Memory B cell (primary cell): ENCODE measurements at regions not wholly inside any gene's neighbourhood (a gene's known extent, or its start where the extent isn't known, plus 50 kb on each side); places are given as distances from the start of the nearest gene placed in this dataset.
"Not testable (repeated sequence)": the region's sequence is repeated elsewhere in the genome, so short reads cannot be mapped to it uniquely, and the experiment has no call there.

Source experiments
- ATAC-seq: fragments of 150-1000 bp; cut with Tn5 transposase; 2 replicates; pipeline ENCODE4 v1.10.0; 2021; ENCODE audit warnings: low read depth, mild to moderate bottlenecking, moderate library complexity
- DNase-seq, 2 donors: peaks; one replicate each; pipeline ENCODE4 v3.0.0; 2022; ENCODE audit warnings: low spot score in 2 of 2
- H3K27ac Mint-ChIP-seq: one replicate; pipeline ENCODE4 v1.8.0; 2022; ENCODE audit warnings: mild to moderate bottlenecking, moderate library complexity, mixed read lengths
- H3K27me3 Mint-ChIP-seq: one replicate; pipeline ENCODE4 v1.8.0; 2022; ENCODE audit warnings: mixed read lengths
- H3K36me3 Mint-ChIP-seq: one replicate; pipeline ENCODE4 v1.8.0; 2022; ENCODE audit warnings: mild to moderate bottlenecking, mixed read lengths
- H3K4me1 Mint-ChIP-seq: one replicate; pipeline ENCODE4 v1.8.0; 2022; ENCODE audit warnings: mixed read lengths
- H3K4me3 Mint-ChIP-seq: one replicate; pipeline ENCODE4 v1.8.0; 2022; ENCODE audit warnings: mild to moderate bottlenecking, moderate library complexity, mixed read lengths
- H3K9me3 Mint-ChIP-seq: one replicate; pipeline ENCODE4 v1.8.0; 2022; ENCODE audit warnings: mixed read lengths

DNA sequence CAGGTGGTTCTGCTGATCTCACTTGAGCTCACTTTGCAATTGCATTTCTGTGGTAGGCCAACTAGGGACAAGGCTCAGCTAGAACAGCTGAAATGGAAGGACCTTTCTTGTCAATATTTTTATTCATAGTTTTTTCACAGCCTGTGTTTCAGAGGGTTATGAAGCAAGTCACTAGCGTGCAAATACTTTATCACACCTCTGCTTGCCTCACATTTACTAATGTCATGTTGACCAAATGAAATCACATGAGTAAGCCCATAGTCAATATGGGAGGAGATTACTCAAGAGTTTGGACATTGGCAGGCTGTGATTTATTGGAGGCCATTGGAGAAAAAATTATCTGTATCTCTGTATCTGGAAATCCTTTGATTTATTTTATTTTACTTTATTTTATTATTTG, 628.3 kb upstream of the EPHA5 start:
- H3K4me3 Mint-ChIP-seq, result no peak overlapping the region
- no peak for ATAC-seq
- no peaks in the 10 kb centered on the region for H3K27me3 Mint-ChIP-seq
- H3K4me1 Mint-ChIP-seq, result no peaks in the 10 kb centered on the region
- no peaks in the 10 kb centered on the region for H3K36me3 Mint-ChIP-seq
- no peak for DNase-seq
- H3K9me3 Mint-ChIP-seq, result peaks cover 9% of the 10 kb centered on the region
- no peak overlapping the region for H3K27ac Mint-ChIP-seq

DNA sequence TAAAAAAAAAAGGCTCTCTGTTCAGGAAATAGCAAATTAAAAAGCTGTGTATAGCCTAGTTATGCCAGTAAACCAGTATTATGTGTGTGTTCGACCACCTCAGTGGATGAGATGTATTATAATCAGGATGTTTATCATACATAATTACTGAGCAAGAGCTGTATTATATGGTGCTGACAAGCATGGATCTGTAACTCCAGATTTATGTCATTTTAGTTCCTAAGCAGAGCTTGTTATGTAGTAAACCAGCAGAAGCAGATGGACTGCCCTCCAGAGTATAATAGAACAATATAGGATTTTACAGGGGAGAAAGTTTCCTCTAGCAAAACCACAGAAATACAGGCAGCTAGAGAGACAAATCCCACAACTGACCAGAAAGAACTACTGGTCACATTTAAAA, 627.4 kb upstream of the EPHA5 start:
- no peaks in the 10 kb centered on the region for H3K36me3 Mint-ChIP-seq
- ATAC-seq (no peak), DNase-seq (no peak)
- H3K4me3 Mint-ChIP-seq, result no peak overlapping the region
- no peaks in the 10 kb centered on the region for H3K27me3 Mint-ChIP-seq
- peaks cover 9% of the 10 kb centered on the region for H3K9me3 Mint-ChIP-seq
- H3K4me1 Mint-ChIP-seq, result no peaks in the 10 kb centered on the region
- no peak overlapping the region for H3K27ac Mint-ChIP-seq

DNA sequence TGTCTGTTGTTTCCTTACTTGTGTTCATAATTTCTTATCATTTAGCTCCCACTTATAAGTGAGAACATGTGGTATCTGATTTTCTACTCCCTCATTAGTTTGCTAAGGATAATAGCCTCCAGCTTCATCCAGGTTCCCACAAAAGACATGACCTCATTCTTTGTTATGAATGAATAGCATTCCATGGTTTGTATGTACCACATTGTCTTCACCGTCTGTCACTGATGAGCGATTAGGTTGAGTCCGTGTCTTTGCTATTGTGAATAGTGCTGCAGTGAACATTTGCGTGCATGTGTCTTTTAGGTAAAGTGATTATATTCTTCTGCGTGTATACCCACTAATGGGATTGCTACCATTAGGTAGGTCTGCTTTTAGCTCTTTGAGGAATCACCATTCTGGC, 624.3 kb upstream of the EPHA5 start:
- H3K9me3 Mint-ChIP-seq, result peaks cover 5% of the 10 kb centered on the region
- no peak overlapping the region for H3K4me3 Mint-ChIP-seq
- no peaks in the 10 kb centered on the region for H3K4me1 Mint-ChIP-seq
- H3K27me3 Mint-ChIP-seq, result no peaks in the 10 kb centered on the region
- ATAC-seq (no peak), DNase-seq (no peak)
- no peak overlapping the region for H3K27ac Mint-ChIP-seq
- no peaks in the 10 kb centered on the region for H3K36me3 Mint-ChIP-seq

DNA sequence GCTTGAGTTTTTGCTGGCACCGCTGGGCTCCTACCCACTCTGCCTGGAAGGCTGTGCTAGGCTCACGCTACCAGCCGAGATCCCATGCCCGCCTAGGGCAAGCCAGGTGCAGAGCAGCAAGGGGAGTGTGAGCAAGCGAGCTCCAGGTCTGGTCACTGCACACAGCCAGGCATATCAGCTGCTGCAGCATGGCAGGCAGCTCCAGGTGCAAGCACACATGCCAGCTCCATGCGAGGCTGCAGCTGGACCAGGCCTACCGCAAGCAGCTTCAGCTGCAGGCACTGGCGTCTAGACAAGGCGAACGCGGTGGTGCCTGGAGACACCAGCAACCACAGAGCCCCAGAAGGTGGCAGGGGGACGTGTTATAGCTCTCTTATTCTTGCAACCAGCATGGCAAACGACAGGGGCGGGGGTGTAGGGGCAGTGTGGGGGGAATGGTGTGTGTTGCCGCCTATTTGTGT, 614.7 kb upstream of the EPHA5 start:
- Mint-ChIP-seq H3K4me1 (no peaks in the 10 kb centered on the region), H3K36me3 (no peaks in the 10 kb centered on the region), H3K9me3 (peaks cover 3% of the 10 kb centered on the region), H3K27me3 (no peaks in the 10 kb centered on the region), H3K27ac (no peak overlapping the region), H3K4me3 (no peak overlapping the region)
- ATAC-seq, result no peak
- DNase-seq, result no peak

DNA sequence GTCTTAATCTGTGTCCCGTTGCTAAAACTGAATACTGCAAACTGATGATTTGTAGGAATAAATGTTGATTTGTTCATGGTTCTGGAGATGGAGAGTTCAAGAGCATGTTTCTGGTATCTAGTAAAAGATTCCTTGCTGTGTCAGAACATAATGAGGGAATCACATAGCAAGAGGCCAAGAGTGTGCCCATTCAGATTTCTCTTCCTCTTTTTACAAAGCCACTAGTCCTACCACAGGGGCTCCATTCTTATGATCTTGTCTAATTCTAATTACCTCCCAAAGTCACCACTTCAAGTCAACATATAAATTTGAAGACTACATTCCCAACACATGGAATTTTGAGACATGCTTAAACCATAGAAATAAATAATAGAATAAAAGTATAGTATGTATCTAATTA, 608.8 kb upstream of the EPHA5 start:
- Mint-ChIP-seq H3K9me3 (peaks cover 3% of the 10 kb centered on the region), H3K27me3 (no peaks in the 10 kb centered on the region), H3K4me1 (no peaks in the 10 kb centered on the region), H3K36me3 (no peaks in the 10 kb centered on the region), H3K4me3 (no peak overlapping the region), H3K27ac (no peak overlapping the region)
- ATAC-seq (no peak), DNase-seq (no peak)

DNA sequence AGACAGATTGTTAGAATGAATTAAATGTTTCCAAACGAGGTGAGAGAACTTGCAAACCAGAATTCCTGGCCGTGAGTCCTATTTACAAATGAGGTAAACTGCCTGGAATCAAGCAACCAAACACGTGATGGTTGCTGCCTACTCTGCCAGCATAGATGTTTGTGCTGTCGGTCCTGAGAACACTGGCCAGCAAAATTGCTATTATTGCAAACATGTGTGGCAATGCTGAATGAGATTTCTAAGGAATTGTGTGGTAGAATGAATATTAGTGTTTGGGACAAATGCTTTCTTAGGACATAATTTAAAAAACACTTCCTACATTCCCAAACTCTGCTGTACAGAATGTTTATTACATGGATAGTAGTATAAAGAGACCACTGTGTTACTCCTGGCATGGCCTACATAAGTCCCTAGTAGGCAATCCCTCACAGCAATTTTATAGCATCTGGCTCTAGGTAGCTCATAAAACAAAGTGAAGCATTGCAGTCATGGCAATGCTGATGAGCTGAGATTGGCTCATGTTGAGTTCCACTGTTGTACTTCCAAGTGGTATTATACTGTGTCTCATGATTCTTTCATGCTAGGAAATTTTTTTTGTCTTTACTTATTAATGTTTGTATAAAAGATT, 605.2 kb upstream of the EPHA5 start:
- Mint-ChIP-seq H3K27me3 (no peaks in the 10 kb centered on the region), H3K9me3 (peaks cover 3% of the 10 kb centered on the region), H3K4me1 (no peaks in the 10 kb centered on the region), H3K4me3 (no peak overlapping the region), H3K36me3 (no peaks in the 10 kb centered on the region), H3K27ac (no peak overlapping the region)
- DNase-seq (no peak), ATAC-seq (no peak)

DNA sequence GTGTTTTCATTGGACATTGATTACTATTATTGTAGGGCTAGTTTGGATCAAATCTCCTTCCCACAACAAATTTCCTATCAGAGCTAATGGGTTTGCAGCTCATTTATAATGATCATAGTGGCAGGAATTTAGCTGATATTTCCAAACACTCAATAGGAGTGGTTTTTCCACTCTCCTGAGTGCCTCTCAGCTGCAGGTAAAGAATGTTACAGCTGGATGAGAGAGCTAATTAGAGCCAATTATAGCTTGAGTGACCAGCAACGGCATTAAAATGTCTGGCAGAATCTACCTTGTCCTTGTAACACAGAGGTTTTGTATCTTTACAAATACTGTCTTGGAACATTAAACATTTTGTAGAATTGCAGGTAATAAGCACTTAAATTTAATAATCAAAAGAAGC, 602.8 kb upstream of the EPHA5 start:
- Mint-ChIP-seq H3K36me3 (no peaks in the 10 kb centered on the region), H3K4me3 (no peak overlapping the region), H3K27ac (no peak overlapping the region), H3K27me3 (no peaks in the 10 kb centered on the region), H3K4me1 (no peaks in the 10 kb centered on the region), H3K9me3 (peaks cover 9% of the 10 kb centered on the region)
- no peak for DNase-seq
- no peak for ATAC-seq

DNA sequence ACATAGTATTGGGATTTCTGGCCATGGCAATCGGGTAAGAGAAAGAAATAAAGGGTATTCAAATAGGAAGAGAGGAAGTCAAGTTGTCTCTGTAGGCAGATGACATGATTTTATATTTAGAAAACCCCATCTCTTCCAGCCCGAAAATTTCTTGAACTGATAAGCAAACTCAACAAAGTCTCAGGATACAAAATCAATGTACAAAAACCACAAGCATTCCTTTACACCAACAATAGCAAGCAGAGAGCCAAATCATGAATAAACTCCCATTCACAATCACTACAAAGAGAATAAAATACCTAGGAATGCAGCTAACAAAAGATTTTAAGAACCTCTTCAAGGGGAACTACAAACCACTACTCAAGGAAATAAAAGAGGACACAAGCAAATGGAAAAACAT, 600.1 kb upstream of the EPHA5 start:
- ATAC-seq, H3K4me1 Mint-ChIP-seq, H3K27me3 Mint-ChIP-seq, H3K36me3 Mint-ChIP-seq, H3K9me3 Mint-ChIP-seq, H3K27ac Mint-ChIP-seq, H3K4me3 Mint-ChIP-seq, DNase-seq: not testable (repeated sequence)

DNA sequence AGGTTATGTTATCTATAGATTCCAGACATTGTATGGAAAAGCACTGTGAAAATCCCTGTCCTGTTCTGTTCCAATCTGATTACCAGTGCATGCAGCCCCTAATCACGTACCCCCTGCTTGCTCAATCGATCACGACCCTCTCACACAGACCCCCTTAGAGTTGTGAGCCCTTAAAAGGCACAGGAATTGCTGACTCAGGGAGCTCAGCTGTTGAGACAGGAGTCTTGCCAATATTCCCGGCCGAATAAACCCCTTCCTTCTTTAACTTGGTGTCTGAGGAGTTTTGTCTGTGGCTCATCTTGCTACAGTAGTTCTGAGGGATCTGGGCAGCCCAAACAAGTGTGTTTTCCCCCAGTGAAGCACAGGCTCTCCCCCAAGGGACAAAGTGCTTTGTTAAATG, 596.3 kb upstream of the EPHA5 start:
- not testable (repeated sequence) for H3K4me1 Mint-ChIP-seq, ATAC-seq, H3K27me3 Mint-ChIP-seq, H3K9me3 Mint-ChIP-seq, H3K36me3 Mint-ChIP-seq, H3K27ac Mint-ChIP-seq, DNase-seq, H3K4me3 Mint-ChIP-seq

DNA sequence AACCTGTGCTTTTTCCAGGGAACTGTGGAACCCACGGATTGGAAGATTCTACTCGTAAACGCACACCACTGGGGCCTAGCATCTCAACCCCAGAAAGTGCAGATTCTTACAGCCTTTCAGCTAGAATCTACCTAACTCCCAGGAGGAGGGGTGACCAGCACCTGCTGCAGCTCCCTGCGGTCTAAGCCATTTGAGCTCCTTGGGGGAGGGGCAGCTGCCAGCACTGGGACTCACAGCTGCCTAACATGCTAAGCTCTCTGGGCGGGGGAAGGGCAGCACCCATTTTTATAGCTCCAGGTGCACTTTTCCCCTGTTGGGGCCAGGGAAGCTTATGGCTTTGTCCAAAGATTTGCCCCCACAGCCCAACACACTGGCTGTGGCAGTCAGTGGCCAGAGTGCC, 595.7 kb upstream of the EPHA5 start:
- H3K4me3 Mint-ChIP-seq, result no peak overlapping the region
- DNase-seq, result no peak
- H3K36me3 Mint-ChIP-seq, result no peaks in the 10 kb centered on the region
- peaks cover 8% of the 10 kb centered on the region for H3K9me3 Mint-ChIP-seq
- H3K27me3 Mint-ChIP-seq, result no peaks in the 10 kb centered on the region
- no peak overlapping the region for H3K27ac Mint-ChIP-seq
- no peaks in the 10 kb centered on the region for H3K4me1 Mint-ChIP-seq
- no peak for ATAC-seq

DNA sequence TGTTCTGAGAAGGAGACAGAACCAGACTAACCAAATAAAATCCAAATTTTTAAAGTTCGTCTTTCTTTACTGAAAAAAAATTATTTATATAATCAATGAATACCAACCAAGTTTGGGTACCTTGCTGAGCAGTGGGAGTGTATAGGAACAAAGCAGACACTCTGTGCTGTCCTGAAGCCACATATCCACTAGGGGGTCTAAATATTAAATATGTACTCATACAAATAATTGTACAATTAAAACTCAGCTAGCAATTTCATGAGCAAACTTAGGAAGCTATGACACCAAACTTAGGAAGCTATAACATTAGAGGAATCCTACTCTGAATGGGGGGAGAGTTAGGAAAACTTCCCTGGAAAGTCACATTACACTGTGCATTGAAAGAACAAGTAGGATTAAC, 582.0 kb upstream of the EPHA5 start:
- H3K36me3 Mint-ChIP-seq, result no peaks in the 10 kb centered on the region
- no peak overlapping the region for H3K4me3 Mint-ChIP-seq
- H3K27ac Mint-ChIP-seq, result no peak overlapping the region
- H3K9me3 Mint-ChIP-seq, result peaks cover 4% of the 10 kb centered on the region
- no peak for ATAC-seq
- DNase-seq, result no peak
- H3K4me1 Mint-ChIP-seq, result no peaks in the 10 kb centered on the region
- no peaks in the 10 kb centered on the region for H3K27me3 Mint-ChIP-seq

DNA sequence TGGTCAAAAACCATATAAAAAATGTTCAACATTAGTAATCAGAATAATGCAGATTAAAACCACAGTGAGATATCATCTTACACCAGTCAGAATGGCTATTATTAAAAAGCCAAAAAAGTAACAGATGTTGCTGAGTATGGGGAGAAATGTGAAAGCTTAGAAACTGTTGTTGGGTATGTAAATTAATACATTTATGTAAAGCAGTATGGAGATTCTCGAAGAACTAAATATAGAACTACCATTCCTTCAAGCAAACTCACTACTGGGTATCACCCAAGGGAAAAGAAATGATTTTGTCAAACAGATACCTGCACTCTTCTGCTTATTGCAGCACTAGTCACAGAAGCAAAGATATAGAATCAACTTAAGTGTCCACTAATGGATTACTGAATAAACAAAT, 576.4 kb upstream of the EPHA5 start:
- Mint-ChIP-seq H3K27me3 (no peaks in the 10 kb centered on the region), H3K27ac (no peak overlapping the region), H3K9me3 (peaks cover 11% of the 10 kb centered on the region), H3K36me3 (no peaks in the 10 kb centered on the region), H3K4me1 (no peaks in the 10 kb centered on the region), H3K4me3 (no peak overlapping the region)
- DNase-seq (no peak), ATAC-seq (no peak)

DNA sequence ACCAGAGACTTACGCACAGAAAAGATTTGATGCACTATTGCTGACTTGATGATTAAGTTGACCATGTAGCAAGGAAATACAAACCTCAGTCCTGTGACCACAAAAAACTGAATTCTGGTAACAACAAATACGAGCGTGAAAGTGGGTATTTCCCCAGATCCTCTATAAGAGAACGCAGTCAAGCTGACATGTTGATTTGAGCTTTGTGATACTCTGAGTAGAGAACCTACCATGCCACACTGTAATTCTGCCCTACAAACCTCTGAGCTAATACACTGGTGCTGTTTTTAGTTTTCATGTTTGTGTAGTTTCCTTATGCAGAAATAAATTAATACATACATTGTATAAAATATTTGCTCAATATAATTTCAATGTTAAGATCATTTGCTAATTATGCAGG, 565.6 kb upstream of the EPHA5 start:
- DNase-seq (no peak), ATAC-seq (no peak)
- H3K36me3 Mint-ChIP-seq, result no peaks in the 10 kb centered on the region
- peaks cover 3% of the 10 kb centered on the region for H3K9me3 Mint-ChIP-seq
- H3K4me3 Mint-ChIP-seq, result no peak overlapping the region
- no peak overlapping the region for H3K27ac Mint-ChIP-seq
- no peaks in the 10 kb centered on the region for H3K4me1 Mint-ChIP-seq
- no peaks in the 10 kb centered on the region for H3K27me3 Mint-ChIP-seq

DNA sequence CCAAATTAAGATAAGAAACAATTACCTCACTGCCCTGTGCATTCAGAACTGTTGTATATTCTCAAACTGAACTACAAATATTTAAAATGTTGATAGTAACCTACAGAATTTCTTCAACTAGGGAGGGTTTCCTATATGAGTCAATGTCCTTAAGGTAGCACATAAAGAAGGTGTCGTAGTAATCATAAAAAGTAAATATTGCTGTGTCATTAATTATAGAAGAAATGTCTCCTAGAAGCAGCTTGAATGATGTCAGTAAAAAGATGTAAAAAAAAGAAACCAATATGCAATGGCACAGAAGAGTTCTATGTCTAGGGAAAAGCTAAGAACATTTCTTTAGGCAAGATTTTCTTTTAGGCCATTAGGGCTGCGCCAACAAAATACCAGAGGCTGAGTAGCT, 559.6 kb upstream of the EPHA5 start:
- Mint-ChIP-seq H3K36me3 (no peaks in the 10 kb centered on the region), H3K4me1 (no peaks in the 10 kb centered on the region), H3K9me3 (no peaks in the 10 kb centered on the region), H3K27me3 (no peaks in the 10 kb centered on the region), H3K4me3 (no peak overlapping the region), H3K27ac (no peak overlapping the region)
- DNase-seq (no peak), ATAC-seq (no peak)

DNA sequence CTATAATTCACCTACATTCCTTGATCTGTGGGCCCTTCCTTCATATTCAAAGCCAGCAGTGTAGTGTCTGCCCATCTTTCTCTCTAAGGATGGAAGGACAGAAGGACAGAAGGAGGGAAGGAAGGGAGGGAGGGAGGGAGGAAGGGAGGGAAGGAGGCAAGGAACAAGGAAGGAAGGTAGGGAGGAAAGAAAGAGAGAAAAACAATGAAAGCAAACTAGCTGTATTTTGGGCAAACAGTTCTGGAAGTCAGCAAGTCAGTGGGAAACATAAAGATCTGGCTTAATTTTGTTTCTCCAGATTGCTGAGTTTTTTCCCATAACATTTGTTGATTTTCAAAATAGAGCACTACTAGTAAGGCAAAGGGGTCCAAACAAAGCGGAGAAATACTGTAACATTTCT, 555.2 kb upstream of the EPHA5 start:
- no peaks in the 10 kb centered on the region for H3K36me3 Mint-ChIP-seq

More for the DNA sequence above, 555.2 kb upstream of the EPHA5 start:
- DNase-seq (no peak), ATAC-seq (no peak)
- Mint-ChIP-seq H3K27me3 (no peaks in the 10 kb centered on the region), H3K4me1 (no peaks in the 10 kb centered on the region), H3K27ac (no peak overlapping the region), H3K9me3 (no peaks in the 10 kb centered on the region), H3K4me3 (no peak overlapping the region)
